T-helper 9 cell (primary cell): ENCODE measurements at regions not wholly inside any gene's neighbourhood (a gene's known extent, or its start where the extent isn't known, plus 50 kb on each side); places are given as distances from the start of the nearest gene placed in this dataset.

Experiments used
- DNase-seq: peaks from one replicate; pipeline ENCODE4 v3.0.0-alpha.2; 2020

GRCh38 chr10:110355141-110355831 is 50.6 kb upstream of the SMNDC1 start:
- DNase-seq = no peak

DNA sequence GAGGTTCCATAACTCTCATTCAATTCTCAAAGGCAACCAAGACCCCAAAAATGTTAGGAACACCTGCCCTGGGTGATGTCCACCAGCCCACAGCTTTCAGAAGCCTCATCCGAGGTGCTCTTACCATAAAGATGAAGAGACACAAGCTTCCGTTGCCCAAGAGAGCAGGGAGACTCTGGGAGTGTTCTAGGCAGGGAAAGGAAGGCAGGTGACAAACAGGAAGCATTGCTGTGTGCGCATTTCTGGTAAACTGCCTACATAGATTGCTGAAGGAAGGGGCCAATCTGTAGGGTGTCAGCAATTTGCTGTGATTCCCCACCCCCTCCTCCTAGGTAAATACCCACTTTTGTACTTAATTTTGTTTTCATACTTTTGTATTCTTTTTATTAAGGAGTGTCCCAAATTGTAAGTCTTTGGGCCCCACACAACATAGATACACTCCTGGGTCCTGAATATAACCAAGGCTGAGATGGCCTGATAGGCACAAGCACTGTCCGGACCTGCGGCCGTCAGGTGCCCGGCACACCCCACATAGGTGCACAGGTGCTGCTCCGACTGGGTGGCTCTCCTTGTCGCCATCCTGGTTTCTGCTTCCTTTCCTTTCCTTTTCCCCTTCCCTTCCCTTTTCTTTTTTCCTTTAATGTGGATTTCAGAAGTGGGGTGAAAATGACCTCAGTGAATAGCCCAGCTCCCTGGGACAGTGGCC is 51.4 kb upstream of the SMNDC1 start:
- DNase-seq = no peak

- peak; percentile 45 for DNase-seq
Observed at GRCh38 chr10:110356628-110357245, 52.0 kb upstream of the SMNDC1 start.

DNA sequence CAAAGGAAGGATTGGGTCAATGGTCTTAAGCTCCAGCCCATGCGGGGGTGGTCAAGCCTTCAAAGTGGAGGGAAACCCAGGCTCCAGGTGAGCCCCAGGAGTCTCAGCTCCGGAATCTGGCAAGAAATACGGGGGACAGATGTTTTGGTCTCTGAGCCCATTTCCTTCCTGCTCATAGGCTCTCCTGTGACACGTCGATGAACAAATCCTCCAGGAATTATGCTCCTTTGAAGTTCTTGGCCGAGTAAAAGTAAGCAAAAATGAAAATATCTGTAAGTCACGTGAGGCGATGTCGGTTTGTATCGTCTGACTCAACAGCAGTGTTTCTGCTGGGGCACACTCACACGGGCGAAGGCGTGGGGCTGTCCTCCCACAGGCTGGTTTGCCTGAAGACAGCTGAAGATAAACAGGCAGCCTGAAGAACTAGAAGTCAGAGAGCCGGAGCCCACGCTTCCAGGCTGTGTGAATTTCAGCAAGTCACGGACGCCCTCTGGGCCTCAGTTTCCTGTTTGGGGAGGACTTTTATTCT is 52.6 kb upstream of the SMNDC1 start:
- DNase-seq = peak; percentile 37

- no peak for DNase-seq
Observed at GRCh38 chr10:110357871-110358270, 53.2 kb upstream of the SMNDC1 start.

DNA sequence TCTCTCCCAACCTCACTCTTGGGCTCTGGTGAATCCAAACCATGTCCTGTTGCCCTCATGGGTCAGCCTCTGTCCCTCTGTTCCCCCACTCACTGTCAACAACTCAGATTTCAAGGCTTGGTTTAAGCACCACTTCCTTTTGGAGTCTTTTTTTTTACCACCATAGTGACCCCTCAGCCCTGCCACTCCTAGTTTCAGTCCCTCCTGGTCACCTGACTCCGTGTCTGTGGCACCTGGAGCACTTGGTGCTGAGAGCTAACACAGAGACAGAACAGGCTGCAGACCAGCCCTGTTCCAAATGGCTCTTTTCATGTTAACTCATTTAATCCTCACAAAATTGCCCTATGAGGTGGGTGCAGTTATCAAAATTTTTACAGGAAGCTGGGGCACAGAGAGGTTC is 53.6 kb upstream of the SMNDC1 start:
- no peak for DNase-seq

DNA sequence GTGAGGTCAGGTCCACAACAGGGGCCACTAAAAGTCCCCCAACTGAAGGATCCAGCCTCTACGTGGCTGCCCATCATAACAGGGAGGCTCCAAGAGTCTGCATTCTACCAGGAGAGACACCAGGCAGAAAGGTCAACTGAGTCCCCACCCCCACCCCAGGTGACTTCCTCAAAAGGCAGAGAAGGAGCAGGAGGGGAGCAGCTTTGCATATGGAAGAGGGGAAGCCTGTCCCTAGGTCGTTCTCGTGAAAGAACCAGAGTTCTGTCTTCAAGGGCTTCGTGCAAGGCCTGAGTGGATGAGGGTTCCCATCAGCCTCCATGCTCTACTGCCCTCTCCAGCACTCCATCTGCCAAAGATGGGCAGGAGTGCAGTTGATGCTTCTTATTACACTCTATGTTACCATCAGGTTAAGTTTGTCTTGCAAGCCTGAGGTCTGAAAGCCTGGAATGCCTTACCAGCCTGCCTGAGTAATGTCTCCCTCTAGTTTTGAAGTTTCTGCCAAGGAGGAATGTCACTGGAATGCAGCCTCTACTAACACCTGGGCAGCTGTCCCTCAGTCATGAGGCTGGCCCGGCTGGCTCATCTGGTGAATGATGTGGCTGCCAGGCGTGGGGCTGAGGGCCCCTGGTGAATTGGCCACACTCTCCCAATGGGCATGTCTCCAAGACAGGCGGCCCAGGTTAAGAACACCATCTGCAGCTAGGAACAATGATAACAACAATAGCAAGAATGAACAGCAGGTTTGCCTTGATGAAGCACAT is 54.3 kb upstream of the SMNDC1 start:
- DNase-seq = no peak

GRCh38 chr10:110360857-110361474 is 56.2 kb upstream of the SMNDC1 start:
- no peak for DNase-seq

DNA sequence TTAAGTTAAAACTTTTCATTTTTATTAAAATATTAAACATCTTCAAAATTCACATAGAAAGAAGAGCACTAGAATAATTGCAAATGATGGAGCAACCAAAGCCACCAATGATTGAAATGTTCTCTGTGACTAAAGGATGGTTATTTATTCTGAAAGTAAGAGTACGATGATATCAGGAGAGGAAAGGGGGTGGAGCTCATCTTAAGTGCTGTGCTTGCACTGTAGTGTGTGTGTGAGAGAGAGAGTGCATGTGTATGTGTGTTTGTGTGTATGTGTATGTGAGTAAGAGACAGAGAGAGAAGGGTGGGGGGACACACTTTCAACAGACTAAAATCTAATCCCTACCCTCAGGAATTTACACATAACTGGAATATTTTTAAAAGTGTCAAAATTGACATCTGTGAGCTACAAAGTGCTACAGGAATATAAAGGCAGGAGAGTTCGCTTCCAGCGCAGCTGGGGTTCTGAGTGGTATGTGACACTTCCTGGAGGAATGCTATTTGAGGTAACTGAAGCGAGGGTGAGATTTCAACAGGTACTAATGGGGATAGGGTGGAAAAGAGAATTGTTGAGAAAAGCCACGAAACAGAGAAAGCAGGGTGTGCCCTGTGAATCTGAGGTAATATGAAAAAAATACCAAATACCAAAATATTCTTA is 57.2 kb upstream of the SMNDC1 start:
- DNase-seq = no peak

- no peak for DNase-seq
Observed at GRCh38 chr10:110363572-110364411, 59.1 kb upstream of the SMNDC1 start.

DNA sequence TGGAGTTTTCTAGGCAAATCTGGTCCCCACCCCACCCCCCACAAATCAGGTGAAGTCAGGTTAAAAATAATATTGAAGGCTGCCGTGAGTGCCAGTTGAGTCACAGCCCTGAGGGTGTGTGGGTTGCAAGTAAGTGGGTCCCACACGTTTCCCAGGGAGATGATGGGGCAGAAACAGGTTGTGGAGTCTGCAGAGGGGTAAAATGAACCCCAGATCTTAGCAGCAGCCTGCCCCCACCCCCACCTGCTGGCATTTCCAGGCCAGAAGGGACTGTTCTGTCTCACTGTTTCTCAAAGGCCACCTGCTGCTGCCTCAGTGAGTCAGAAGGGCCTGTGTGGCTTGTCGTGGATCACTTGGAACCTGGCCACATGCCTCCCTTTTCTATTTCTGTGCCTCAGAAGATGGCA is 59.8 kb upstream of the SMNDC1 start:
- DNase-seq = no peak

DNA sequence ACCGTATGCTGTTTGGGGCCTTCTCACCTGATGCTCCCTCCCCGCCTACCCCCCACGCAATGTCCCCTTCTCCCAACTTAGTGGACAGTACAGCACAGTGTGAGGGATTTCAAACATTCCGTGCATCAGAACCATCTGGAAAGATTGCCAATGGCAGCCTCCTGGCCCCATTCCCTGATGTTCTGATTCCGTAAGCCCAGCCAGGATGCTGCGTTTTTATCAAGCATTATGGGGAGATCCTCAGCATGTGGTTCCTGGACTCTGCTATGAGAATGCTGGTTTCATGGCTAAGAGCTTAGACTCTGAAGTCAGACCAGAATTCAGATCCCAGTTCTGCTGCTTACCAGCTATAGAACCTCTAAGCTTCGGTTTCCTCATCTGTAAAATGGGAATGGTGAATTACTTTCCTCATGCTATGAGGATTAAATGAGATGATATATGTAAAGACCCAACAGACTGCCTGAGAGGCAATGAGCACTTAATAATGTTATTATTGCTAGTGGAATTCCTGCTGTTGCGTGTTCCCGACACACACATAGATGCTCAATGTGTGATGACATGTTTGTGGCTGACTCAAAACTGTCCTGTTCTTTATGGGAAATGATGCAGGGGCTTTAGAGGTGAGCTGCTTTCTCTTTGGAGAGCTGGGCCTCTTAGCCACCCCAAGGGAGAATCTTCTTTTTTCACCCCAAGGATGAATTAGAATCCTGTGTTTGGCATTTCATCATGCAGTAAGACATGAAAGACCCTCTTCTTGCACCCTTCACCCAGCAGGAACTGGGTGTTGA is 60.8 kb upstream of the SMNDC1 start:
- DNase-seq = no peak

DNA sequence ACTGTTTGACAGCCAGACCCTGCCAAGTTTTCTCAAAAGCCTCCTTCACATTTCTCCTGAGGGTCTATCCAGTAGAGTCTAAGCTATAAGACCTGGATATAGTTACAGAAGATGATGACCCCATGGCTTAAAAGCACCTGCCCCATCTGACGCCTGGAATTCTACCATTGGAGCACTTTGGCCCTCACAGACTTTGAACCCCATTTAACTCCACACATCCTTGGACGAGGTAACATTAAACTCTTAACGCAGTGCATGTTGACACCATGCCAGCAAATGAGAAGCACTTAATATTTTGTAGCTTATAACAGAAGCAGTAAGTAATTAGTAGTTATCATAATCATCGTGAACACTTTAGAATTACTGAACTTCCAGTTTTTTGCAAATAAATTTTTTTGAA is 61.9 kb upstream of the SMNDC1 start:
- no peak for DNase-seq

GRCh38 chr10:110368002-110368401 is 63.3 kb upstream of the SMNDC1 start:
- no peak for DNase-seq

- no peak for DNase-seq
Observed at GRCh38 chr10:110368556-110368955, 63.8 kb upstream of the SMNDC1 start.

- DNase-seq = no peak
Observed at GRCh38 chr10:110370006-110370405, 65.3 kb upstream of the SMNDC1 start.

GRCh38 chr10:110372656-110373055 is 67.9 kb upstream of the SMNDC1 start:
- DNase-seq = no peak

GRCh38 chr10:110373059-110373458 is 68.3 kb upstream of the SMNDC1 start:
- DNase-seq = no peak

DNA sequence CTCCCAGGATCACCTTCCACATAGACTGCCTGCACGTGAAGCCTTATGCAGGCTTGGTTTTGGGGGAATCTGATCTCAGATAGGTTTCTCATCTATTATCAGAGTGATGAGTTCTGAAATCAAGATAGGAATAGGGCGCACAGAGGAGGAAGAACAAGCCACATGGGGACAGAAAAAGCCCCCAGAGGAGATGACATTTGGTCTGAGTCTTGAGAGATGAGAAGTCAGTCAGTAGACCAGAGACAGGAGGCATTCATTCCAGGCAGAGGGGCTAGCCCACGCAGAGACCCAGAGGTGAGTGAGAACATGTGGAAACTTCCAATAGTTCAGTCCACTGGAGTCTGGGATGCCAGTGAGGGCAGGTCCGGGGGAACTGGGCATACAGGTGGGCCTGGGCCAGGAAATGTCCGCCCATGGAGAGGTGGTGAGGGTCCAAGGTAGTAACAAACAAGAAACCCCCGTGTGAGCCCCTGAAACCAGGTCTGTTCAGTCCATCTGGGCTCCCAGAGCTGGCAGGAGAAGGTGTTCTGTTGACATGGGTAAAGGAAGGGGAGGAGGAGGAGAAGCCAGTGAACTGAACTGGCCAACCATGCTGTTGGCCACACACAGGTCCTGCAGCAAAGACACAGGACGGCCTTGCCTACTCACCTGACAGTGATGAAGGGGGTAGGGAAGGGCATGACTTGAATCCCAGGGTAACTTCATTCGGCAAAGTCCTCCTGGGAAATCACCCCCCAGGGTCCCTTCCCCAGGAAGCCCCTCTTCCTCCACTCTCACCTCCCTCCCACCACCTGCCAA is 69.3 kb upstream of the SMNDC1 start:
- DNase-seq = no peak
